Natural killer cell treated with Interleukin-12 subunit alpha and Interleukin-12 subunit beta and Interleukin-15 and Interleukin-18, amount 100 ng/mL, for 72 hours (primary cell): ENCODE measurements at regions not wholly inside any gene's neighbourhood (a gene's known extent, or its start where the extent isn't known, plus 50 kb on each side); places are given as distances from the start of the nearest gene placed in this dataset.

ENCODE experiments used
- ATAC-seq, 2 donors: fragments of 150-1000 bp; cut with Tn5 transposase in 1 of 2; sonication (Bioruptor Pico), chemical (Tn5 transposase) in 1 of 2; 2 replicates each; pipeline ENCODE4 v1.10.0; 2021
- DNase-seq: peaks from one replicate; pipeline ENCODE4 v3.0.0; 2022; ENCODE audit warnings: low spot score
- H3K27ac Mint-ChIP-seq, 2 donors: 1 replicate in 1 of 2; 2 replicates in 1 of 2; pipeline ENCODE4 v1.8.0; 2022; ENCODE audit warnings: mixed read lengths in 2 of 2, mild to moderate bottlenecking in 1 of 2, moderate library complexity in 1 of 2
- H3K27me3 Mint-ChIP-seq, 2 donors: 1 replicate in 1 of 2; 2 replicates in 1 of 2; pipeline ENCODE4 v1.8.0; 2022; ENCODE audit warnings: mixed read lengths in 2 of 2
- H3K36me3 Mint-ChIP-seq: one replicate; pipeline ENCODE4 v1.8.0; 2022; ENCODE audit warnings: mixed read lengths
- H3K4me1 Mint-ChIP-seq, 2 donors: 1 replicate in 1 of 2; 2 replicates in 1 of 2; pipeline ENCODE4 v1.8.0; 2022; ENCODE audit warnings: low read depth in 2 of 2, mixed read lengths in 2 of 2, mild to moderate bottlenecking in 1 of 2
- H3K4me3 Mint-ChIP-seq: one replicate; pipeline ENCODE4 v1.8.0; 2022; ENCODE audit warnings: mixed read lengths
- H3K9me3 Mint-ChIP-seq: 2 replicates; pipeline ENCODE4 v1.8.0; 2022; ENCODE audit warnings: mixed read lengths

- H3K27me3 Mint-ChIP-seq: no peaks in the 10 kb centered on the region
- DNase-seq (no peak), ATAC-seq (no peak)
- H3K27ac Mint-ChIP-seq: no peak overlapping the region
- no peak overlapping the region for H3K4me3 Mint-ChIP-seq
- peaks cover 8% of the 10 kb centered on the region for H3K36me3 Mint-ChIP-seq
- H3K4me1 Mint-ChIP-seq: no peaks in the 10 kb centered on the region
- H3K9me3 Mint-ChIP-seq: peaks cover 7% of the 10 kb centered on the region
Measured at GRCh38 chr3:145754605-145755289, 406.2 kb downstream of the PLOD2 start.

- ATAC-seq (no peak), DNase-seq (no peak)
- H3K9me3 Mint-ChIP-seq: peaks cover 12% of the 10 kb centered on the region
- peaks cover 5% of the 10 kb centered on the region for H3K36me3 Mint-ChIP-seq
- no peaks in the 10 kb centered on the region for H3K27me3 Mint-ChIP-seq
- no peak overlapping the region for H3K27ac Mint-ChIP-seq
- no peaks in the 10 kb centered on the region for H3K4me1 Mint-ChIP-seq
- H3K4me3 Mint-ChIP-seq: no peak overlapping the region
Measured at GRCh38 chr3:145760036-145760435, 400.9 kb downstream of the PLOD2 start.

- no peaks in the 10 kb centered on the region for H3K27me3 Mint-ChIP-seq
Measured at GRCh38 chr3:145767909-145768308, 393.1 kb downstream of the PLOD2 start.

GRCh38 chr3:145776782-145777408 lies 384.1 kb downstream of the PLOD2 start:
- no peak overlapping the region for H3K27ac Mint-ChIP-seq
- no peak for ATAC-seq
- peaks cover 10% of the 10 kb centered on the region for H3K9me3 Mint-ChIP-seq

More at GRCh38 chr3:145767909-145768308, 393.1 kb downstream of the PLOD2 start:
- no peak for ATAC-seq
- Mint-ChIP-seq H3K9me3 (peaks cover 6% of the 10 kb centered on the region), H3K36me3 (no peaks in the 10 kb centered on the region), H3K4me3 (no peak overlapping the region), H3K4me1 (no peaks in the 10 kb centered on the region), H3K27ac (no peak overlapping the region)
- no peak for DNase-seq

DNA sequence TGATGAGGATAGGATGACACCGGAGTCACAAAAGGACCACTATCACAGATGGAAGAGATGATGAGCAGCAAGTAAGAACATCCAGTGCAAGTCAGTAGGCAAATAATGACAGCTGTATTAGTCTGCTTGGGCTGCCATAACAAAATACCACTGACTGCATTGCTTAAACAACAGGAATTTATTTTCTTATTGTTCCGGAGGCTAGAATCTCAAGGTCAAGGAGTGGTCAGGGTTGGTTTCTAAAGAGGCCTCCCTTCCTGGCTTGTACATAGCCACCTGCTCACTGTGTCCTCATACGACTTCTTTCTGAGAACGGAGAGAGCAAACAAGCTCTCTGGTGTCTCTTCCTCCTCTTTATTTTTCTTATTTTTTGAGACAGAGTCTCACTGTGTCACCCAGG lies 380.7 kb downstream of the PLOD2 start:
- Mint-ChIP-seq H3K36me3 (no peaks in the 10 kb centered on the region), H3K27me3 (no peaks in the 10 kb centered on the region), H3K4me3 (no peak overlapping the region), H3K4me1 (no peaks in the 10 kb centered on the region), H3K27ac (no peak overlapping the region), H3K9me3 (peaks cover 8% of the 10 kb centered on the region)
- ATAC-seq: no peak
- no peak for DNase-seq

More at GRCh38 chr3:145776782-145777408, 384.1 kb downstream of the PLOD2 start:
- DNase-seq: no peak
- no peaks in the 10 kb centered on the region for H3K27me3 Mint-ChIP-seq
- no peaks in the 10 kb centered on the region for H3K4me1 Mint-ChIP-seq
- no peak overlapping the region for H3K4me3 Mint-ChIP-seq
- H3K36me3 Mint-ChIP-seq: no peaks in the 10 kb centered on the region

DNA sequence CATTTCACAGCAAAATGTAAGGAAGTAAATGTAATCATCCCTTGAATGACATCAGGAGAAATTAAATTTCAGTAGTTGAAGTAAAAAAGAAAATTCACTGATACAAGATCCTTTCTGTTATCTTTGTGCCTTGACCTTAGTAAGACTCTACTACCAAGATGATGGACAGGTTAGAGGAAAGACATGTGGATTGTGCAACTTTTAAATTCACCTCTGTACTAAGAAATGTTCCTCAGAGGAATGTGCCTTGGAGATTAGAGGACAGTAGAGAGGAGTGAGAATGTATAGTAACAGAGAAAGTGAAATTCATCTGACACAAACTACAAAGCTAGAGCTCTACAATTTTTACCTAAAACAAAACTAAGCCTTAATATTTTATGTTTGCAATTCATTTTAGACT lies 375.3 kb downstream of the PLOD2 start:
- H3K9me3 Mint-ChIP-seq: peaks cover 19% of the 10 kb centered on the region
- ATAC-seq (no peak), DNase-seq (no peak)
- H3K27me3 Mint-ChIP-seq: no peaks in the 10 kb centered on the region
- no peaks in the 10 kb centered on the region for H3K36me3 Mint-ChIP-seq
- H3K4me1 Mint-ChIP-seq: no peaks in the 10 kb centered on the region
- no peak overlapping the region for H3K4me3 Mint-ChIP-seq
- H3K27ac Mint-ChIP-seq: no peak overlapping the region

GRCh38 chr3:145798007-145798406 lies 363.0 kb downstream of the PLOD2 start:
- Mint-ChIP-seq H3K27ac (no peak overlapping the region), H3K9me3 (peaks cover 19% of the 10 kb centered on the region), H3K27me3 (no peaks in the 10 kb centered on the region), H3K36me3 (no peaks in the 10 kb centered on the region), H3K4me1 (no peaks in the 10 kb centered on the region), H3K4me3 (no peak overlapping the region)
- ATAC-seq: no peak
- no peak for DNase-seq

DNA sequence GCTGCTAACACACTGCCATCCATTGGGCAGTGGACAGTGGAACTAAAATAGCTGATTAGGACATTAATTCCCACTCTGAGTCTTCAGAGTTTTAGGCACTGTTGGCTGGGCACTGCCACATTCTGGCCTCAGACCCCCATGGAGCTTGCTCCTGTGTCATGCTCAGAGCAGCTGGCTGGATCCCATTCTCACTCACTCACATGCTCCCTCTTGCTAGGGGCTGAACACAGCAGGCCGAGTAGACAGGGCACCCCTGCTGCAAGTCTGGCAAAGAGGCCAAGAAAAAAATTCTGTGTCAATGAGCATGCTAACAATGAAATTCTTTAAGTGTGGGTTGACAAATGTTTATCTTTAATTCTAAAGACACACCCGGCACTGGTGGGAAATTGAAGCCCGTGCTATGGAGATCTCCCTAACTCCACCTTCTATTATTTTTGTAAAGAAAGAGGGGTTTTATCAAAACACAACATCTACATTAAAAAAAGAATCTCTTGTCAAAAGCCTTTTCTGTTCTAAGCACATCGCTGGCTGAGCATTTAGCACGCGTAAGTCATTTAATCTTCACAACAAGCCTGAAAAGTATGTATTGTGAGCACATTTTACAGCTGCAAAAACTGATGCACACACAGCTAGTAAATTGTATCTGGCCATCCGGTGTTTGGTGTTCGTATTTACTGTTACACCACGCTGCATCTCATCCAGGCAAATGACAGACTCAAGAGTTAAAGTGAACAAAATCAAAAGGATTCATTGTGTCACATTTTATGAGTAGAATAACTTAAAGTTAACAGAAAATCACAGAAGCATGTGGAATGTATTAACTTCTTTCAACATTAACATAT lies 362.1 kb downstream of the PLOD2 start:
- H3K4me1 Mint-ChIP-seq: no peaks in the 10 kb centered on the region
- no peak for DNase-seq
- peaks cover 14% of the 10 kb centered on the region for H3K9me3 Mint-ChIP-seq
- no peak overlapping the region for H3K27ac Mint-ChIP-seq
- H3K36me3 Mint-ChIP-seq: no peaks in the 10 kb centered on the region
- no peaks in the 10 kb centered on the region for H3K27me3 Mint-ChIP-seq
- ATAC-seq: no peak
- H3K4me3 Mint-ChIP-seq: no peak overlapping the region

DNA sequence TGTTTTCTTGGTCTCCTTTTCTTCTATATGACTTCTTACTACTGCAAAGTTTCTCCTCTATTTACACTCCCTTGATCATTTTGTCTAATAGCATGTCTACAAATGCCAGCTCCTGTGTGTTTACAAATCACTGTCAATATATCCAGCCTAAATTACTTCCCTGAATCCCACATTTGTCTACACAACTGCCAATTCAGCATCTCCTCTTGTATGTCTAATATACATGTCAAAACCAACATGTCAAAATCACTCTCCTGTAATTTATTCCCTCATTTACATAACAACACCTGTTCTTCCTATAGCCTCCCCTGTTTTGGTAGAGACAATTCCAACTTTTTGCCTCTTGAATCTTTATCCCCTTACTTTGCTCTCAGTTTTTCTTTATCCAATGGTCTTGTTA lies 359.3 kb downstream of the PLOD2 start:
- Mint-ChIP-seq H3K27ac (no peak overlapping the region), H3K4me3 (no peak overlapping the region), H3K36me3 (no peaks in the 10 kb centered on the region), H3K9me3 (peaks cover 5% of the 10 kb centered on the region), H3K4me1 (no peaks in the 10 kb centered on the region), H3K27me3 (no peaks in the 10 kb centered on the region)
- ATAC-seq (no peak), DNase-seq (no peak)

DNA sequence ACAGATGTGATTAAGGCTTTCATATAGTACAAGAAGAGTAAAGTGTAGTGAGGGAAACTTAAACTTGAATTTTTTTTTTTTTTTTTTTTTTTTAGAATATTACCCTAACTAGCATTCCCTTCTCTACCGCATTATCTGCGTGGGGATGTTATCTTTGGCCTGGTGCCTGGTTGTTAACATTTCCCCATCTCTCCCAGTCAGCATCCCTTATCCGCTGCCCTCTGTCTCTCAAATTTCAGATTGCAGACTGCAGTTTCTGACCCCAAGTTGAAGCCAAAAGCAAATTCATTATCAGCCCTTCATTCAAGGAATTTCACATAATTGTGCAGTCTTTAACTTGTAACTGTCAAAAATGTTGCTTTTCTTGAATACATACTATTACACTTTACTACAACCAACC lies 353.0 kb downstream of the PLOD2 start:
- no peak for ATAC-seq
- Mint-ChIP-seq H3K27ac (no peak overlapping the region), H3K9me3 (peaks cover 5% of the 10 kb centered on the region), H3K27me3 (no peaks in the 10 kb centered on the region), H3K4me3 (no peak overlapping the region), H3K36me3 (peaks cover 6% of the 10 kb centered on the region), H3K4me1 (no peaks in the 10 kb centered on the region)
- DNase-seq: no peak

GRCh38 chr3:145812391-145812790 lies 348.6 kb downstream of the PLOD2 start:
- no peak overlapping the region for H3K27ac Mint-ChIP-seq
- DNase-seq (no peak), ATAC-seq (no peak)
- peaks cover 11% of the 10 kb centered on the region for H3K36me3 Mint-ChIP-seq
- H3K4me1 Mint-ChIP-seq: no peaks in the 10 kb centered on the region
- no peak overlapping the region for H3K4me3 Mint-ChIP-seq
- peaks cover 8% of the 10 kb centered on the region for H3K9me3 Mint-ChIP-seq
- no peaks in the 10 kb centered on the region for H3K27me3 Mint-ChIP-seq

DNA sequence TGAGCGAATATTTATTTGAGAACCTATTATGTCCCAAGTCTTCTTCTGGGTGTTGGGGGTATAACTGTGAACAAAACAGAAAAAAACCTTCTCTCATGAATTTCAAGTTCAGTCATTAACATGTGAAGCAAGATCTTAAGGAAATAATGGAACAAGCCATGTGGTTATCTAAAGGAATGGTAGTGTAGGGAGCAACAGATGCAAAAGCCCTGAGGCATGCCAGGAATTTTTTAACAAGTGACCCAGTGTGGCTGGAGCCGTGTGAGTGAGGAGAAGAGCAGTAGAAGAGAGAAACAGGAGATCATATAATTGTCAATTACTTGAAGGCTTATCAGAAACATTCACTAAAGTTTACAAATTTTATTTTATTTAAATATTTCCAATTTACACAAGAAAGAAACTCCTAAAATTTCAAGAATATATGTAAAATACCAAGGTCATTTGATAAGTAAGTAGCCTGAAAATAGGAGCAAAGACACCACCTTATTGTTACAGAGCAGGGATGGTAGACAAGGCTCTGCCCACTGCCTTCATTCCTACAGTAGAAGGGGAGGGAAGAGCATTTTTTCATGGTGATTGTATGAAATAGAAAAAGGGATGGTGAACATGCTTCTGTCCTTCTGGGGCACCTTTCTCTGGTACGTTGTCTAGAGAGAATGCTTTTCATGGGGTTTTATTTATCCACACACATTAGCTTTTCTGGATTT lies 345.1 kb downstream of the PLOD2 start:
- no peaks in the 10 kb centered on the region for H3K4me1 Mint-ChIP-seq
- ATAC-seq: no peak
- no peak overlapping the region for H3K27ac Mint-ChIP-seq
- DNase-seq: no peak
- H3K4me3 Mint-ChIP-seq: no peak overlapping the region
- peaks cover 5% of the 10 kb centered on the region for H3K9me3 Mint-ChIP-seq
- H3K27me3 Mint-ChIP-seq: no peaks in the 10 kb centered on the region
- H3K36me3 Mint-ChIP-seq: peaks cover 5% of the 10 kb centered on the region

DNA sequence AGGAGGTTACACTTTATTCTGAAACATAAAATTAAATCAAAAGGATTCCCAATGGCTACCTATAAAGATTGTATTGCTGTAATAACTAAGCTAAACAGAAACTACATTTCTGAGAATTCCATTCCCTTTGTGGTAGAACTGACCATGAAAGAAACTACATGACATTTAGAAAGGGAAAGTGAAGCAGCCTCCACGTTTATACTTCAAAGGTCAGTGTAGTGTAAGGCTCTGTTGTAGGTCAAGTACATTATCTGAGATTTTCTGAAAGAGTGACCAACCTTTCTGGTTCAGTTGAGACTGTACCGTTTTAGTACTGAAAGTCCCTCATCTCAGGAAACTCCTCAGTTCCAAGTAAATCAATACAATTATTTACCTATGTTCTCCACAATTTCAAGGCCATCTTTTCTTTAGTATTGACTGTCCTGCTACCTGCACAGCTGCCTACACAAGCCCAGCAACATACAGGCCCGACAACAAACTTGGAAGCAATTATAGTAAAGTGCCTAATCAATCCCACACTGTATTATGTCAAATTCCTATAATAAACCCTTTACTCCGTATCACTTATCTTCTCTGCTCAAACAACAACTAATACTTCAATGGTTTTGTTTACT lies 343.0 kb downstream of the PLOD2 start:
- ATAC-seq: no peak
- peaks cover 5% of the 10 kb centered on the region for H3K36me3 Mint-ChIP-seq
- H3K27ac Mint-ChIP-seq: no peak overlapping the region
- no peak overlapping the region for H3K4me3 Mint-ChIP-seq
- no peak for DNase-seq
- no peaks in the 10 kb centered on the region for H3K4me1 Mint-ChIP-seq
- no peaks in the 10 kb centered on the region for H3K27me3 Mint-ChIP-seq
- H3K9me3 Mint-ChIP-seq: peaks cover 4% of the 10 kb centered on the region
